NCI-H1436 treated with DMSO at 0.1 percent for 48 hours (cell line): ENCODE measurements at regions not wholly inside any gene's neighbourhood (a gene's known extent, or its start where the extent isn't known, plus 50 kb on each side); places are given as distances from the start of the nearest gene placed in this dataset.
"Not testable (repeated sequence)": the region's sequence is repeated elsewhere in the genome, so short reads cannot be mapped to it uniquely, and the experiment has no call there.

Source experiments
- DNase-seq: peaks from one replicate; lab custom pipeline; 2025; lab: John Stamatoyannopoulos, UW

- DNase-seq, result no peak
Measured at GRCh38 chr13:105847527-105848291, 687.8 kb downstream of the EFNB2 start.

GRCh38 chr13:105846923-105847322 lies 688.5 kb downstream of the EFNB2 start:
- no peak for DNase-seq

GRCh38 chr13:105841286-105841685 lies 694.2 kb downstream of the EFNB2 start:
- no peak for DNase-seq

- no peak for DNase-seq
Measured at GRCh38 chr13:105838231-105838630, 697.2 kb downstream of the EFNB2 start.

GRCh38 chr13:105837295-105837694 lies 698.2 kb downstream of the EFNB2 start:
- not testable (repeated sequence) for DNase-seq

- DNase-seq, result no peak
Measured at GRCh38 chr13:105830821-105831220, 704.6 kb downstream of the EFNB2 start.

GRCh38 chr13:105827111-105827809 lies 708.2 kb downstream of the EFNB2 start:
- DNase-seq, result no peak

GRCh38 chr13:105825071-105825470 lies 710.4 kb downstream of the EFNB2 start:
- DNase-seq, result no peak

- DNase-seq, result no peak
Measured at GRCh38 chr13:105821337-105821736, 714.1 kb downstream of the EFNB2 start.

- DNase-seq, result no peak
Measured at GRCh38 chr13:105820415-105820814, 715.0 kb downstream of the EFNB2 start.

- DNase-seq, result no peak
Measured at GRCh38 chr13:105817498-105817897, 718.0 kb downstream of the EFNB2 start.

GRCh38 chr13:105816994-105817393 lies 718.5 kb downstream of the EFNB2 start:
- DNase-seq, result no peak

GRCh38 chr13:105814902-105815250 lies 720.6 kb downstream of the EFNB2 start:
- no peak for DNase-seq

GRCh38 chr13:105814219-105814901 lies 721.1 kb downstream of the EFNB2 start:
- no peak for DNase-seq

GRCh38 chr13:105806628-105806920 lies 728.9 kb downstream of the EFNB2 start:
- DNase-seq, result no peak

- no peak for DNase-seq
Measured at GRCh38 chr13:105805892-105806627, 729.4 kb downstream of the EFNB2 start.

- no peak for DNase-seq
Measured at GRCh38 chr13:105804561-105805190, 730.8 kb downstream of the EFNB2 start.

- DNase-seq, result no peak
Measured at GRCh38 chr13:105799155-105799554, 736.3 kb downstream of the EFNB2 start.

- DNase-seq, result no peak
Measured at GRCh38 chr13:105798541-105798940, 736.9 kb downstream of the EFNB2 start.

- DNase-seq, result no peak
Measured at GRCh38 chr13:105796081-105796480, 739.4 kb downstream of the EFNB2 start.

- no peak for DNase-seq
Measured at GRCh38 chr13:105790923-105791322, 744.5 kb downstream of the EFNB2 start.

- no peak for DNase-seq
Measured at GRCh38 chr13:105788530-105788929, 746.9 kb downstream of the EFNB2 start.
